ENCODE measurements at regions not wholly inside any gene's neighbourhood (a gene's known extent, or its start where the extent isn't known, plus 50 kb on each side); places are given as distances from the start of the nearest gene placed in this dataset.

- no peak for TF ChIP-seq CTCF (IDR thresholded peaks at IDR 0.05; ENCODE audit: insufficient read depth, low read length)
- TF ChIP-seq POLR2AphosphoS5 (IDR thresholded peaks at IDR 0.05; ENCODE audit: low read depth): no peak
- TF ChIP-seq GABPA (IDR thresholded peaks at IDR 0.05; ENCODE audit: low read depth): no peak
Observed at GRCh38 chr15:101540480-101541239, 51.2 kb upstream of the PCSK6 start.

Measured in HL-60 (cell line).